ENCODE measurements at regions not wholly inside any gene's neighbourhood (a gene's known extent, or its start where the extent isn't known, plus 50 kb on each side); places are given as distances from the start of the nearest gene placed in this dataset.

- no peak overlapping the region for H3K23ac ChIP-seq (ENCODE audit: insufficient read length, low read depth, low read length)
- H3K79me1 ChIP-seq (ENCODE audit: insufficient read depth, low read depth, low read length, poor library complexity, severe bottlenecking) = no peaks in the 10 kb centered on the region
- no peaks in the 10 kb centered on the region for H3K4me1 Mint-ChIP-seq
Observed at GRCh38 chr2:57576983-57577382, 469.6 kb upstream of the VRK2 start.

More at GRCh38 chr2:57576983-57577382, 469.6 kb upstream of the VRK2 start:
- Histone ChIP-seq H3K18ac (ENCODE audit: insufficient read length, low read depth, low read length) (no peak overlapping the region), H4K20me1 (ENCODE audit: control insufficient read depth, insufficient read depth, insufficient read length) (no peaks in the 10 kb centered on the region), H2AFZ (ENCODE audit: low read length) (no peak overlapping the region), H2AK5ac (ENCODE audit: insufficient read length, low read length) (no peak overlapping the region), H3K23me2 (ENCODE audit: insufficient read length, low read depth, low read length, poor library complexity, severe bottlenecking) (no peaks in the 10 kb centered on the region), H3K27me3 (ENCODE audit: insufficient read depth, low read length) (no peaks in the 10 kb centered on the region), H2BK120ac (ENCODE audit: low read depth, low read length, poor library complexity, severe bottlenecking) (no peak overlapping the region), H3K27ac (ENCODE audit: insufficient read length, low read depth, low read length) (no peak overlapping the region), H3K56ac (ENCODE audit: insufficient read length, low read depth, low read length) (no peak overlapping the region), H3K4me2 (ENCODE audit: insufficient read depth, insufficient read length, low read length) (no peak overlapping the region), H3K79me2 (ENCODE audit: insufficient read depth, low read length) (no peaks in the 10 kb centered on the region), H3K9me3 (ENCODE audit: control insufficient read depth, low read depth, low read length) (no peaks in the 10 kb centered on the region), H3K9ac (ENCODE audit: extremely low read depth, insufficient read length, low read length) (no peak overlapping the region), H3T11ph (ENCODE audit: low read length) (no peak overlapping the region), H4K91ac (ENCODE audit: insufficient read length, low read depth, low read length) (no peak overlapping the region), H3K14ac (ENCODE audit: insufficient read depth, low read length) (no peak overlapping the region), H2BK15ac (ENCODE audit: low read depth, low read length) (no peak overlapping the region), H4K5ac (ENCODE audit: insufficient read length, low read depth, low read length) (no peak overlapping the region), H3K4me1 (ENCODE audit: insufficient read depth, low read length) (no peaks in the 10 kb centered on the region), H4K8ac (replicated peaks; ENCODE audit: insufficient read length, low read depth, low read length) (no peak overlapping the region), H3K4ac (ENCODE audit: low read depth, low read length) (no peak overlapping the region), H2BK5ac (ENCODE audit: insufficient read length, low read length) (no peak overlapping the region), H2BK20ac (ENCODE audit: low read depth, low read length, poor library complexity, severe bottlenecking) (no peak overlapping the region), H2BK12ac (ENCODE audit: insufficient read length, low read depth, low read length) (no peak overlapping the region)
- H3K9me3 Mint-ChIP-seq = no peaks in the 10 kb centered on the region
- no peaks in the 10 kb centered on the region for H3K27me3 Mint-ChIP-seq (ENCODE audit: low read depth)
- WGBS (ENCODE audit: extremely low coverage, insufficient read length, low lambda C conversion rate) = no CpG with 5 or more reads among the region's 1 CpG
- H3K27ac Mint-ChIP-seq = no peak overlapping the region
- H3K4me3 Mint-ChIP-seq = no peak overlapping the region
- DNase-seq = no peak
- H3K36me3 Mint-ChIP-seq (ENCODE audit: insufficient read depth in 1 of 3, low read depth in 3 of 3) = no peaks in the 10 kb centered on the region
- TF ChIP-seq, protein P1, sequence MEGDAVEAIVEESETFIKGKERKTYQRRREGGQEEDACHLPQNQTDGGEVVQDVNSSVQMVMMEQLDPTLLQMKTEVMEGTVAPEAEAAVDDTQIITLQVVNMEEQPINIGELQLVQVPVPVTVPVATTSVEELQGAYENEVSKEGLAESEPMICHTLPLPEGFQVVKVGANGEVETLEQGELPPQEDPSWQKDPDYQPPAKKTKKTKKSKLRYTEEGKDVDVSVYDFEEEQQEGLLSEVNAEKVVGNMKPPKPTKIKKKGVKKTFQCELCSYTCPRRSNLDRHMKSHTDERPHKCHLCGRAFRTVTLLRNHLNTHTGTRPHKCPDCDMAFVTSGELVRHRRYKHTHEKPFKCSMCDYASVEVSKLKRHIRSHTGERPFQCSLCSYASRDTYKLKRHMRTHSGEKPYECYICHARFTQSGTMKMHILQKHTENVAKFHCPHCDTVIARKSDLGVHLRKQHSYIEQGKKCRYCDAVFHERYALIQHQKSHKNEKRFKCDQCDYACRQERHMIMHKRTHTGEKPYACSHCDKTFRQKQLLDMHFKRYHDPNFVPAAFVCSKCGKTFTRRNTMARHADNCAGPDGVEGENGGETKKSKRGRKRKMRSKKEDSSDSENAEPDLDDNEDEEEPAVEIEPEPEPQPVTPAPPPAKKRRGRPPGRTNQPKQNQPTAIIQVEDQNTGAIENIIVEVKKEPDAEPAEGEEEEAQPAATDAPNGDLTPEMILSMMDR (conservative IDR thresholded peaks at IDR 0.05) = no peak

Measured in H9 (cell line).